HUDEP-2 (cell line): ENCODE measurements at regions not wholly inside any gene's neighbourhood (a gene's known extent, or its start where the extent isn't known, plus 50 kb on each side); places are given as distances from the start of the nearest gene placed in this dataset.
"Not testable (repeated sequence)": the region's sequence is repeated elsewhere in the genome, so short reads cannot be mapped to it uniquely, and the experiment has no call there.

ENCODE experiments used
- DNase-seq, 76 experiments: peaks; one replicate each; lab custom pipeline; 2025; ENCODE audit not compliant: unreplicated experiment in 76 of 76; lab: John Stamatoyannopoulos, UW

DNA sequence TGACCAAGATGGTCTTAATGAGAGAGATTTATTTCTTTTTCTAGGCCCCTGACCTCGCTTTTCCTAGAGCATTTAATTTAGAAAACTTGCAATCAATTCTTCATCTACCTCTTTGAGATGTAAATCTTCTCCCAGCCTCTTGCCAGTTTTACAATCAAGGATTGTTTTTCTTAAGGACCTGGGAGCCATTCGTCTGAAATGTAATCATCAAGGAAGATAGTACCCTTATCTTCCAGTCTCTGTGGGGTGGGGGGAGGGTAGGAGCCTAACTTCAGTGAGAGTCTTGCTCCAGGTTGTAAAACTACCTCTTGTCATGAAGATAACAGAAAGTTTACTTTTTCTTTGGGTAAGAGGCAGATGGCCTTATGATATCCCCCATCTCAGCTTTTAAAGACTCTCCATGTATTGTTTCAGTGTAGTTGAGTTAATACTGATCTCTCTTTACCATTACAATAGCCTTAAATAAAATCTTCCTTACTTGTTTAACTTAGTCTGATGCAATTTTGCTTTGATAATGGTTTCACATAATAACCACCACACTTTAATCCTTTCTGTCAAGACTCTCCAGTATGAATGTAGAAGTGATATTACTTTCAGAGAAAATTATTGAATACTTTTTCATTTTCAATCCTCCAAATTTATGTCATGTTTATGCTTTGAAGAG is 110.2 kb upstream of the CPHXL start:
- DNase-seq: no peak

DNA sequence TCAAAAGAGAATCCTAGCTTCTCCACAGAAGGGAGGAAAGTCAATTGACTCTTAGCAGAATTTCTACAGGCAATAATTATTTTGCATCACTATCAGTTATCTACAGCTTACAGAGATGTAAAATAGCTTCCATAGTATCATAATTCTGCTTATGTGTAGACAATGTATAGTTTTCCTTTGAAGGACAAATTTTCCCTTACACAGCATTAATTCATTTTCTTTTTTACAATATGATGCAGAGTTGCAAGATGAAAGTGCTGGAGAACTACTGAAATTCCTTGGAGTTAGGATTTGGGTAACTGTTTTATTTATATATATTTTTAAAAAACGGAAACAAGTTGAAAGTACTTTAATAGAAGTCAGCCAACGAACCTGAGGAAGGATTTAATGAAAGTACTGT is 111.0 kb upstream of the CPHXL start:
- DNase-seq: no peak

DNA sequence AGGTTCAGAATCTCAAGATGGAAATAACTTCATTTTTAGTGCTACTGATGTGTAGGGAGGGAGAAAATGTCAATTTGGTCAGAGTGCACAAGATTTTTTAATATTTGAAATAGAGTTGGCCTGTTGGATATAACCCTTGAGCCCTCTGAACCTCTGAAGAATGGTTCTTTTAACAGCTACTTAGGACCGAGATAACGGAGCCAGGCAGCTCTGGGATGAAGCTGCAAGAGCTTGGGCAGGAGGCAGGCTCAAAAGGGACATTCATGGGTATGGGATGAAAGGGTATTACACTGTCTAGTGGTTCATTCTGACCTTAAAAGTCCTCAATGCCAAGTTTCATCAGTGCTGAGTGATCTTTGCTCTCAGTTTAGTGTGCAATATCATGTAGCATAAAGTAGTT is 111.4 kb upstream of the CPHXL start:
- no peak for DNase-seq

DNA sequence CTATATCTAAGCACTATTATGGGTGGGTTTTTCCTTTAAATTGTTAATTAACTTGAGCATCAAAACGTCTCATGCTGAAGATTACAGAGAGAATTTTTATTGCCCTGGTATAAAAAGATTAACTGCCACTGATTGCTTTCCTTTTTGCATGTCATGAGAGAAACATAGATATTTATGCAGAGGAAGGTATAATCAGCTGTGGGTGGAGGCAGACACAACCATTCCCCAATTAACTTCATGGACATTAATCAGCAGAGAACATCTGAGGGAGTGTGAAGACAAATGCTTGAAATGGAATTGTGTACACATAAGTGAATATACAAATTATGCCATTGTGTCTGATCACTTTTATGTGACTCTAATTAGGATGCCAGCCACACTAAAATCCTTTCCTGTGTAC is 115.2 kb upstream of the CPHXL start:
- DNase-seq: no peak

DNA sequence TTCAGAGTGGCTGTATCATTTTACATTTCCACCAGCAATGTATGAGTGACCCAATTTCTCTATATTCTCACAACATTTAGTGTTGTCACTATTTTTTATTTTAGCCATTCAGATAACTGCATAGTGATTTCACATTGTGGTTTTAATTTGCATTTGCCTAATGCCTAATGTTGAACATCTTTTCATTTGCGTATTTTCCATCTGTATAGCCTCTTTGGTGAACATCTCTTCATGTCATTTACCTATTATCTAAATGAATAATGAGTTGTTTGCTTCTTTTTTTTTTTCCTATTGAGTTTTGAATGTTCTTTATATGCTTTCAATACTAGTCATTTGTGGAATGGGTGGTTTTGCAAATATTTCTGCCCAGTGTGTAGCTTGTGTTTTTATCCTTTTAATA is 120.9 kb upstream of the CPHXL start:
- no peak for DNase-seq

DNA sequence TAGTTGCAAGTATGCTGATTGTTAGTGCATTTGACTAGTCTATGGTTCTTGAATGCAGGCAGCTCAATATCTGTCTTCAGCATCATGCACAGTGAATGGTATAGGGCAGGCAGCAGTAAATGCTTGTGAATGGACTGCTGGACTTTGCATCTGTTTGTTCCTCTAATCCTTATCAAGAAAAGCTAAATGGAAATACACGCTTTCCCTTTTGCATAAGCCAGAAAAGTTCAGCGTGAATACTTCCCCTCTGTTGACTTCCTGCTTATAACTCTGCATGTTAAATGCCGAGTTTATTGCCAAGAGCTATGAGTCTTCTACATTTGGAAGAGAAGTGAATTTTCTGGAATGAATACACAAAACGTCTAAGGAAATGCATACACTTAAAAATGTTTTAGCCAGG is 127.9 kb upstream of the CPHXL start:
- DNase-seq: no peak

DNA sequence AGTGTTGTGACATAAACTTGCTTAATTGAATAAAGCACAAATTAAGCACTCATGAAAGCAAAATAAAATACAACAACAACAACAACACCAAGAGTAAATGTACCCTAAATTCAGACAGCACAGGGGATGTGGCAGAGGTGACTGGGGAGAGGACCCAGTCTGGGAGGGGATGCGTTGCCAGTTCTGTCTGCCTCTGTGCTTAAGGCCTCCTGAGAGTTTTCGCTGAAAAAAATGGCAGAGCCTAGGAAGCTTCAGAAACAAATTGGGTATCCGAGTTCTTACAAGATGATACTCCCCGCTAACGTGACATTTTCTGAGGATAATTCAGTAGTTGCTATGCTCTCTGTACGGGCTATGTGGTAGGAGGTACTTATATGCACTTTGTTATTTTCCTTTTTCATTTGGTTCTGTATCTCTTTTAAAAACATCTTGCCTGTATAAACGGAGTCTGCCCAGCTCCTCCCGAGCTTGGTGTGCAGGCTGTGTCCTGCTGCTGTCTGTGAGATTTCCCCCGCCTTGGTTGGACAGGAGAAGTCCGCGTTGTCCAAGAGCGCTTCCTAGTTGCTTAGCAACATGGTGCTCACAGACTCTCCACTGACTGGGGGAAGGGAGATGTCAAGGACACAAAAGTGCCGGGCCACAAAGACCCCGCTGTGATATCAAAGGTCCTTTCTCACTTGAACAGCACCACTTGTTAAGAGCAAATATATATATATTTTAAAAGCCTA is 134.2 kb upstream of the CPHXL start:
- DNase-seq: no peak

DNA sequence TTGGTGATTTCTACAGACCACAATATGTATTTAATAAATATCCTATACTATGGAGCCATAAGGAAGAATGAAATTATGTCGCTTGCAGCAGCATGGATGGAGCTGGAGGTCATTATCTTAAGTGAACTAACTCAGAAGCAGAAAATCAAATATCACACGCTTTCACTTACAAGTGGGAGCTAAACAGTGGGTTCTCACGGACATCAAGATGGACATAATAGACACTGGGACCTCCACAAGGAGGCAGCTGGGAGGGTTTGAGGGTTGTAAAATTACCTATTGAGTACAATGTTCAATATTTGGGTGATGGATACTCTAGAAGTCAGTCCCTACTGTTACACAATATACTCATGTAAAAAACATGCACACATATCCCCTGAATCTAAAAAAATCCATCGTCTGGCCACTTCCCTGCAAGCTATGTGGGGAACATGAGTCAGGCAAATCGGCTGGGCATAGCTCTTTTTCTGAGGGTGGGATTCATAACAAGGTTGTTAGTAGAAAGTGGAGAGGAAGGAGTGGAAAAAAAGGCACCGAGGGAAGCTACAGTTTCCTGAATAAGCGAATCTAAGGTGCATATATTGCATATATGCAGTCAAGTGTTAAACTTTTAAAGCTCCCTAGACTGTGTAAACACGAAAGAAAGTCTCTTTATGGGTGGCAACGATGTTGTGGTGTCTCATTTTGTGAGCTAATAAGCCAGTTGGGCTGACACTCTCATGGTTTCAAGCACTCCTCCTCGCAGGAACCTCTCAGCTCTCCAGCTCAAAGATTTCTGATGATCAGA is 135.2 kb upstream of the CPHXL start:
- DNase-seq: no peak

DNA sequence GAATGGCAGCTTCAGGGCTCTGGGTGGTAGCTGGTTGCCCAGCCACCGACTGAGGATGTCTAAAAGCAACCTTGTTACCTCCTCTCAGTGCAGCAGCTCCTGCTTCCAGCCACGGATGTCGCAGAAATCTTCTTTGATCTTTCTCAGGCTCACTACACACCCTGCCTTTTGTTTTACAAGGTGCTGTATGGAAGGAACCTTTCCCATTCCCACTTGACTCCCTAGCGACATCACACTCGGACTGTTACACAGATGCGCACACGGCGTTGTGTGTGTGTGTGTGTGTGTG is 135.8 kb upstream of the CPHXL start:
- no peak for DNase-seq

DNA sequence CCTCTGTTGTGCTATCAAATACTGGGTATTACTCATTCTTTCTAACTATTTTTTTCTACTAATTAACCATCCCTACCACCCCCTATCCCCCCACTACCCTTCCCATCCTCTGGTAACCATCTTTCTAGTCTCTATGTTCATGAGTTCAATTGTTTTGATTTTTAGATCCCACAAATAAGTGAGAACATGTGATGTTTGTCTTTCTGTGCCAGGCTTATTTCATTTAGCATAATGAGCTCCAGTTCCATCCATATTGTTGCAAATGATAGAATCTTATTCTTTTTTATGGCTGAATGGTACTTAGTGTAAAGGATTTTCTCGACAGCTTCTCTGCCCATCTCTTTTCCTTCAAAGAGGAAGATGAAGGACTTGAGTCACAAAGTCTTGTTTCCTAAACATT is 138.0 kb upstream of the CPHXL start:
- DNase-seq: no peak

DNA sequence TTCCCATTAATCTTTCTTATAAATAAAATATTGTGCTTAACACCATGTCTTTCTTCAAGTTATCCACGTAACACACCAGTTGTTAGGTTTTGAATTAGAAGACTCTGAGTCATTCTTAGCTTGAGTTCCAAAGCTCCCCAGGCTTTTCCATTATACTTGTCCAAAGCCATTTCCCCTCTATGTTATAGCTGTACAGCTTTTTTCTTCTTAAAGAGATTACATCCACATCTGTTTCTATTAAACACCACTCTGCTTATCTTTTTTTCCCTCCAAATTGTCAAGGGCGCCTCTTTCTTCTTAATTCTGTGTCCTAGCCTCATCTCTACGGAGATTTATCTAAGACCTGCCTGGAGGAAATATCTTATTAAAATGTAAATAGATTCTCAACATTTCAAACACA is 139.4 kb upstream of the CPHXL start:
- DNase-seq: no peak

DNA sequence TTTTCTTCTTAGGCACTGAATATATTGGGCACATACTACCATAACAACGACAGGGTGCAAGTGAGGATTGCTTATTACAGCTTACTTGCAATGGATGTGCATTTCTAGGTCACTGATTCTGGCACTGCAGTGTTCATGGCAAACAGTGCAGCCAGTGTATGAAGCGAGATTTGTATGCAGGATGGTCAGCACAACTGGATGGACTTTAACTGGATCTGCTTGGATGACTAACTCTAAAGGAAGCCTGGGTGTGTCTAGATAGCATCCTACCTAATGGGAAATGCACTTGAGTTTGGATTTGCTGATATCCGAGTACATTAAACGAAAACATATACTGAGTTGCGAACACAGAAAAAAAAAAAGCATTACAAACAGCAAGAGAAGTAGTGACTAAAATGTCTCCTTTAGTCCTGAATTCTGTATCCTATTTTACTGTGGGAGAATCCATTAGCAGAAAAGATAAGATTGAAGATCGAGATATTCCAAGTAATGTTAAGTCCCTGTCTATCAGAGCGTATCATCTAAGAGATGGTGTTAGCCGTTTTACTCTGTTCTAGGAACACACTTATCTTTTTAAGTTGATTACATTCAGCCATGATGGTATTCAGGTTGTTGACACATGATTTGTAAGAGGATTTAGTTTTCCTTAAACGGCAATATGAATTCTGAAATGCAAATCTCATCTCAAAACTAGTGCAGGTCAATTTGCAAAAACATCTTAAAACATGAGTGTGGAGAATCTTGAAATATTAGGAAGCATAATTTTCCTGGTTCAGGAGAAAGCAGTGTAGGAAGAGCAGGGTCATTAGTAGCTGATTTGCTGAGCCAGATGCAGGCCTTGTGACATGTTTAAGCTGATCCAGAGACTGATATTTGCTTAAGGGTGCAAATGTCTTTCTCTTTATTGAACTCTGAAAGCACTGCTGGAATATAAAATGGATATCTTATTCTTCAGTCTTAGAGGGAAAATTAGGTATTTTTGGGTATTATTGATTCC is 142.6 kb upstream of the CPHXL start:
- no peak for DNase-seq

DNA sequence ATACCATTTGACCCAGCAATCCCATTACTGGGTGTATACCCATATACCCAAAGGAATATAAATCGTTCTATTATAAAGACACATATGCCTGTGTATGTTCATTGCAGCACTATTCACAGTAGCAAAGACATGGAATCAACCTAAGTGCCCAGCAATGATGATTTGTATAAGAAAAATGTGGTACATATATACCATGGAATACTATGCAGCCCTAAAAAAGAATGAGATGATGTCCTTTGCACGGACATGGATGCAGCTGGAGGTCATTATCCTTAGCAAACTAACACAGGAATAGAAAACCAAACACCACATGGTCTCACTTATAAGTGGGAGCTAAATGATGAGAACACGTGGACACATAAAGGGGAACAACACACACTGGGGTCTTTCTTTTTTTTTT is 155.0 kb upstream of the CPHXL start:
- not testable (repeated sequence) for DNase-seq

DNA sequence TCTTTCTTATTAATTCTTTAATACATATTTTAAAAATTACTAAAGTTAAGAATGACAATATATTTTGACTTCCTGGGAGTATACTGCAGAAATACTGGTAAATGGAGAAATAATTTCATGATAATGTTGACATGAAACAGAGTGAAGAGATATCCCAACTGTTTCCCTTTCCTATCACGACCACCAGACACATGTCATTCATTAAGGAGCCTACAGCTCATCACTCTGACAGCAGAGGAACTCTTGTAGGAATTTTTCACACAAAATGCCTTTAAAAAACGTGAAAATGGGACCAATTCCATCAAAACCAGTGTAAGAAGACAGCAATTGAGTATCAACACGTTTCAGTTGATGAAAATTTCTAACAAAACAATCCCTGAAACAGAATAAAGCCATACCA is 172.9 kb upstream of the CPHXL start:
- no peak for DNase-seq

DNA sequence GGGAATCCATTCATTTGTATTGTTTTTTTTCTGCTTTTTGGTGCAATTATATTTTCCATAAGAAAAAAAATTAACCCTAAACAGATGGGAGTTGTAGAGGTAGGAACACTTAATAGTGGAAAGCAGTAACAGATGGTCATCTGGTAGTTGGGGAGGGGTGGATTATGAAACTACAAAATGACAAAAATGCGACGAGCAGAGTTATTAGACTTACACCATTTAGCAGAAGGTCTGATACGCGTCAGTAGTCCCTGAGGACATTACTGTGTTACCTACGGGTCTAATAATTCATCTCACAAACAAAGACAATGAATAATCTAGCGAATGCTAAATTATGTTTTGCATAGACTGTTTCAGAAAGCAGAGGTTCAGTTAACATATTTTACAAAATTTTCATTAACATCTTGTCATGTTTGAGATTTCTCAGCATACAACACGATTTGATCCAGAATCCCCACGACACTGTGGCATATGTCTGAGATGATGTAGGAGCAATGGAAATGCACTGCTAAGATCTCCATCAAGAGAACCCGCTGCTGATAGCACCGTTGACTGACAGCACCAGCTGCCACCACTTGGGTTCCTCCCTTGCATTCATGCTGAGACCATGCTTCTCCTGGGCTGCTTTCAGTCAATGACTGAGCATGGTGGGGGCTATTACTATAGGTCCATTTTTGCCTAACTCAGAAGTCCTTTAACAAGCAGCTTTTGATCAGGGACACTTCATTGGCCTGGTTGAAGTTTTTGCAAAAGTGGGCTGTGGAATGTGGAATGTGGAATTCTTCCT is 182.2 kb upstream of the CPHXL start:
- DNase-seq: no peak

DNA sequence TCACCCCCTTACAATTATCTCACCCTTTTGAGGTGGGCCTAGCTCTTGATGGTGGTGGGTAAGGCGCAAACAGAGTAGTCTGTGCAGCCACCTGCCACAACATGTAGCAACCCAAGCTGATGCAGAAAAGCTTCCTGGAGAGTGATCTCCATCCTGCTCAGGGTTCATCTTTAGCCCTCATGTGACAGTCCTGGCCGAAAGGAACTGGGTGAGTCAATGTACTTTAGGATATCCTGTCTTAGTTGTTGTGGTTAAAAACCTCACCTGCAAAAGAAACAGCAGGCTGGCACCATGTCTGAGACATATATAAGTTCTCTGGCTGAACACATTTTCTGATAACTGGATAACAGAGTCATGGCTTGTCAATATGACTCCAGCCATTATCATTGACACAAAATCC is 183.5 kb upstream of the CPHXL start:
- no peak for DNase-seq

DNA sequence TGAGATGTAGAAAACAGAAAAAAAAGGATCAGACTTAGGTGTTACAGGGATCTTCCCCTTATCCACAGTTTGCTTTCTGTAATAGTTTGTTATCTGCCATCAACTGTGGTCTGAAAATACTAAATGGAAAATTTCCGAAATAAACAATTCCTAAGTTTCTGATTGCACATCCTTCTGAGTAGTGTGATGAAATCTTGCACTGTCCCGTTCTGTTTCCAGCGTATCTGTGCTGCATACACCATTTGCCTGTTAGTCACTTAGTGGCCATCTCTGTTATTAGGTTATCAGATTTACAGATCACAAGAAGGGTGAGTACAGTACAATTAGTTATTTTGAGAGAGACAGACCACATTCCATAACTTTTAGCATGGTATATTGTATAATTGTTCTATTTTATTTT is 185.6 kb upstream of the CPHXL start:
- no peak for DNase-seq

DNA sequence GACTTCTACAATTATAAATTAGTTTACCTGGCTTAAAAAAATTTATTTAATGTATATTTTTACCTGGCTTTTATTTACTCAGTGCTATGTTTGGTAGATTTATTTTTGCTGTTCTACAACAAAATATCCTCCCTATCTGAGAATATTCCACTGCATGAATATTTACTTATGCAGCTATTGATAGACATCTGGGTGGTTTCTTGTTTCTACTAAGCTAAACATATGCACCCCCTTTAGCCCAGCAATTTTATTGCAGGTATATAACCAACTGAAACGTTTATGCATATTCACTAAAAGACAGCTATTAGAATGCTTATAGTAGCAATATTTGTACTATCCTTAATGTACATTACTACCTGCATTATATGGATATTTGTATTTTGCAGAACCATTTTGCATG is 187.7 kb upstream of the CPHXL start:
- no peak for DNase-seq

DNA sequence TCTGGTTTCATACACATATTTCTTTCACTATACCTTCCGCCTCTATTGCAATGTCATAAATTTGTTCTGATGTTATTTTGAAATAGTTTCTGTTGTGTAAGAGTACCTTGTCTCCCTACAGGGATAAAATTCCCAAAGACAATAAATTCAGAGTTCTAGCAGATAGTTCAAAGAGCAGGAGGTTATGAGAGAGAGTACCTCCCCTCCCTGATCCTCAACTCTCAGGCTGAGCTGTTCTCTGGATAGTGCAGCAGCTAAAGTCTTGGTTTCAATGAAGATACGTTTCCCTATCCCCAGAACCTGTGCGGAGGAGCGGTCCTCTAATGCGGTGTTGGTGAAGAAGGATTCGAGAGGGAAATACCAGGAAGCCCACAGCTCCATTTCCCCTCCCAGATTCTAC is 190.2 kb upstream of the CPHXL start:
- DNase-seq: no peak

DNA sequence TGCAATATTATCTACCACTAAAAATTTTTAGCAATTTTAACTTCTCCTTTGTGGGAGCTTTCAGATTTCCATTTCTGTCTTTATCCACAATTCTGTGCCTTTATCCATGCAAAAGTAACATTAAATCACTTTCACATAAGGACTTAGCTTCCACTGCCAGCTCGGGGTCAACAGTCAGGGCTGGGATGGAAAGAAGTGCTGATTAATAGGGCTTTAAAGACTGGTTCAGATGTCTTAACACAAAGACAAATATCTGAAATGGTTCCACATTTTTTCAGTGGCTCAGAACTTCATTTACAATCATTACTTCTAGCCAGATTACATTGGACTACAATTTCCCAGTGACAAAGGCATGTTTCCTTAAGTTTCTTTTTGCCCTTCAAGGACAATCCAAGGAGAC is 191.8 kb upstream of the CPHXL start:
- no peak for DNase-seq
